NCI-H2171 (cell line): ENCODE measurements at regions not wholly inside any gene's neighbourhood (a gene's known extent, or its start where the extent isn't known, plus 50 kb on each side); places are given as distances from the start of the nearest gene placed in this dataset.

Experiments used
- DNase-seq: peaks from one replicate; lab custom pipeline; 2025; lab: John Stamatoyannopoulos, UW

DNA sequence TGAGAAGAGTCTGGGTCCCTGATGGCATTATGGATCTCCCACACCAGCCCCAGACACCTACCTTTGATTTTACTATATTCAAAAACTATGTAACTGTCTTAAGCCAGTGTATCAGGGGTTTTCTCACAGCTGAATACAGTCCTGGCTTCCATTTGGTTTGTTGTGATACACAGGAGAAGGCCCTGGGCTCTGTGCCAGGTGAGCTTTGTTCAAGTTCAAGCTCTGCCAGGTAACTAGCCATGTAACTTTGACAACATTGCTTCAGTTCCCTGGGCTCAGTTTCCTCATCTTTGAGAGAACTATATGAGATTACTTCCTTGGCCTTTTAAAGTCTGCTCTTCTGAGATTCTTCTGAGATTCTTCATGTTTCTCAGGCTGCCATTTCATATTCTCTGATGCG, 327.5 kb upstream of the TENM4 start:
- no peak for DNase-seq

DNA sequence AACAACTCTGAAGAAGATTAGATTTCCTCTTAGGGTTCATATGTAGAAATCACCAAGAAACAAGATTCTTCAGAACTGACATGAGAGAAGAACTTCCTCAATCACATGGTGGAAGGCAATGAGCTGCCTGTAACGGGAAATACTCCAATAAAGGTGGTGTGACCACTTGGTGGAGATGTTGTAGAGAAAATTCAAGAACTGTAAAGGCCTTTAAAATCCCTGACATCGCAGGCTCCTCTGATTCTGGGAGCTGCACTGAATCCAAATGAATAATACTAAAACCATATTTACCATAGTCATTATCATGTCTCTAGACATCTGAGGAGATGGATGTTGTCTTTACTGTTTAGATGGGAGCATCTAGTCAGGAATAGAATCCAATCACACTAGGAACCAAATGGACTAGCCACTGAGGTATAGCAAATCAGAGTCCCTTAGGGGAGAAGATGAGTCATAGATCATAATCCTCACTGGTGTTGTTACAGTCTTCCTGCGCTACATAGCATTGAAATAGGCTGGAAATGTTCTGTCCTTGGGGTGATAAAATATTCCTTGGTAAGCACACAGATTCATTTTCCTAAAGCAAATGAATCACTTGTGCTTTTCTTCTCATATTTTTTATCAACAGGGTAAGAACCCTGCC, 321.6 kb upstream of the TENM4 start:
- no peak for DNase-seq

DNA sequence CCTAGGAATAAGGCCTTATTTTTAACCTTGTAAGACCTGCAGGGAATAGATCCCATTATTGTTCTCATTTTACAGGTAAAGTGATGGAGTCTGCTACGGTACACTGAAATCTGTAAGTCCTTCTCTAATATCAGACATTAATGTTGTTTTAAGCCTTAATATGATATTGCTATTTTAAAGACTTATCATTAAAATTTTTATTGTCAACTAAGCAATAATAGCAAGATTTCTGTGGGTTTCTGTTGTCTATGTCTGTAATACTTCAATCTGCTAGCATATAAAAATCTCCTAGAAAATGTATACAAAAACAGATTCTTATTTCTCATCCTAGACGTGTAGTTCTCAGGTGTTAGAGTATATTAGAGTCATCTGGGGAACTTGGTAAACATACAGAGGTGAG, 317.5 kb upstream of the TENM4 start:
- DNase-seq = no peak

DNA sequence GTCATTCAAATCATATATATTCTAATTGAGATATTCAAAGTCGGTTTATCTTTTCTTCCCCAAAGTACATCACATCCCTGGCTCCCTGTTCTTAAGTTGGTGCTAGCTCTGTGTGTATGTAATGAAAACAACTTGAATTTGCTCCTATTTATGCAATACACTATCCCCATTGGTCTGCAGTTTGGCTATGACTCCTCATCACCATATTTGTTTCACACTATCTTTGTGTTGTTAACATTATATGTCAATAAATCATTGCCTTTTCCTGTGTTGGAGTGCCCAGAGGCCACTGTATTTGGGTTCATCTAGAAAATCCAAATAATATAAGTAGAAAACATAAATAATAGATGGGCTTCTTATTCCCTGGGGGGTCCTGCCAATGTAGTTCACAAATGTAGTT, 306.6 kb upstream of the TENM4 start:
- DNase-seq = no peak

DNA sequence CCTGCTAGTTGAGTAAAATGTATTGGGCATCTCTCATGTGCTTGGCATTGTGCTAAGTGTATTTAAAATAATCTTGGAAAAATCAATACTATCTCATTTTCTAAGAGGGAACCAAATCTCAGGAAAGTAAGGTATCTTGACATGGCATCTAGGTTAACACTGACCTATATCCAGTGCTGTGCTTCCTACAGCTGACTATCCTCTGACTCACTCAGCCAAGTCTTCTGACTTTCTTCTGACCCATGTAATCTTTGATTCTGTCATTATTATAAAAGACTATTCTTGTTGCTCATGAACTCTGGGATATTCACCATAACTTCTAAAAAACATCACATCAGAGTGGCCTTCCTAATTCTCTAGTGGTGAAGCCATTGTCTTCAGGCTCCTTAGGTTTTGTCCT, 304.1 kb upstream of the TENM4 start:
- no peak for DNase-seq

DNA sequence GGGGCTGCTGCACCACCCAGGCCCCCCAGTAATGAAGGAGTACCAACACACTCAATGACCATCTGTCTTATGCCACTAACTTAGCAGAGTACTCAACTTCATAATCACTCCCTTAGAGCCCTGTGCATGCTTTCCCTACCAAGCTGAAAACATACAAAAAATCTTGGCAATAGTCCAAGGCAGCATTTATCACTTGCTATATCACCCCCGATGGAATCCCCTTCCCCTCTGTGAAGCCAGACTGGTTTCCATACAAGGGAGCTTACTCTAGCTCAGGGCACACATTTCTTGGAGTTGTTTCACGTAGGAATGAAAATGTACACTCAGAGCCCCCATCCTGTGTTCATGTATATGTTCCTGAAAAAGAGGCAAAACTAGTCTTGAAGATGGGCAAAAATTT, 301.3 kb upstream of the TENM4 start:
- DNase-seq = no peak

DNA sequence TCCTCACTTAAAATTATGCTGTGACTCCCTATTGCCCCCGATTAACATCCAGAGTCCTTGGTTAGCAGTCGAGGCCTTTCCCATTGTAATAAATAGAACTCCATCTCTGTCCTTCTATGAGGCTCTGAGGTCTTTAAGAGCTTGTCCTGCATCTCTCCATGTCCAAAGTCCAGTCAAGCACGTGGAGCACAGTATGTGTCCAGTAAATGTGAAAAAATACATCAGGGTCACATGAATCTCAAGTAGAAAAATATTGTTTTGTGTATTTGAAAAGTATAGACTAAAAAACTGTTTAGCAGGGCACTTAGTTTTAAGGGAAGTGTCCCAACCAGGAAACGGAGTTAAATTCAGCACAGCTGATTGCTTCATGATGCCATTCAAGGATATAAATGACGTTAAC, 298.8 kb upstream of the TENM4 start:
- no peak for DNase-seq

DNA sequence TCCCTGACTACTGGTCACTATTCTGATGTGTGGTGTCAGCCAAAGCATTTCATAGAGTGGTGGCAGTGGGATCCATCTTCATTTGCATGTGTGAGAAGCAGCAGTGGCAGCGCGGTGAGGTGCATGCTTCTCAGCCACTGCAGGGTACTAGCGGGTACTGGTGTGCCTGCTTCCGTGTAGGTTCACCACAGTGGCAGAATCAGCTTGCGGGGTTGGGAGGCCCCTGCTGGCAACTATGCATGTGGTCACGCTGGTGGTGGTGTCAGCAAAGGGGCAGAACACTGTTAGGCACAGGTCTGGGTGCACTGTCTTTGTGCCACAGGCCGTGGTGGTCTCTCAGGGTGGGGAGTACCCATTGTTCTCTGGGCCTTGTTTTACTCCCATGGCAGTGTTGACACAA, 286.4 kb upstream of the TENM4 start:
- no peak for DNase-seq

DNA sequence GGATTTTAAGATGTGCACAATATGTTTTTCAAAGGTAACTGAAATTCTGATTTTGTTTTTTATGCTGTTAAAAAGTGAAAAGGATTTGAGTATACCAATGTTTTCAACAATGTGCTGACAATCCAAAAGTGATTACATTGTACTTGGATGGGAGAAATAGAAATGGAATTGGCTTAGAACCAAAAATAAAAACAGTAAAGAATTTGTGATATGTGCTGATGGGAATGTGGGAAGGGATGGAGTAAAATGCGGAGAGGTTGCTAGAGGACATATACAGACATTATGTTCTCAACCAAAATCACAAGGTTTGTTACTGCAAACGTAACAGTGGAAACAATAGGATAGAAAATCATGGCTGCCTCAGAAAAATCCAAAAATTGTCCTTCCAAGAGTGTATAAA, 279.3 kb upstream of the TENM4 start:
- no peak for DNase-seq

DNA sequence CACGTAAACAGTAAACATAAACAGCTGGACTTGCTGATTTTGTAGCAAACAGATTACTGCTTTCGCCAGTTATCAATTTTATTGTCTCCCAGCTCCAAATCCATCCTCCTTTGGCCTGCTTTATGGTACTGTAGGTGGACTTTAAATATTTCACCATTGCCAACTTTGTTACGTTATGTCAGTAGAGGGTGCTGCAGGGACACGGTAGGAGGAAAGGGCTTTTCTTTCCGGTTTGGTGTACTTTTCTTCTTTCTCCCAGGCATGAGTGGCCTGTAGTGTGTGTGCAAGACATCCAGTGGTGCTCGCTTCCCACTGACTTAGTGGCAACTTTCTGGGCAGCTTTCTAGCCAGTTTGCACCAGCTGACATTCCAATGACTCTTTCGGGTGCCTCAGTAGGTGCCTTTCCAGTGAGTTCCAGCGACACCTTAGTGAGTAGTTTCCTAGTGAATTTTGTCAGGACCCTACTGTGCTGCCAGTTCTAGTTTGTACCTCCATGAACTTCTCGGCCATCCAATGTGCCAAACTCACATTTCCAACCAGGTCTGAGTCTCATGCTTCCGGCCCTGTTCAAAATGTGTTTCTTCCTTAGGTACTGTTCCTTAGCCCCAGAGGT, 267.6 kb upstream of the TENM4 start:
- no peak for DNase-seq

DNA sequence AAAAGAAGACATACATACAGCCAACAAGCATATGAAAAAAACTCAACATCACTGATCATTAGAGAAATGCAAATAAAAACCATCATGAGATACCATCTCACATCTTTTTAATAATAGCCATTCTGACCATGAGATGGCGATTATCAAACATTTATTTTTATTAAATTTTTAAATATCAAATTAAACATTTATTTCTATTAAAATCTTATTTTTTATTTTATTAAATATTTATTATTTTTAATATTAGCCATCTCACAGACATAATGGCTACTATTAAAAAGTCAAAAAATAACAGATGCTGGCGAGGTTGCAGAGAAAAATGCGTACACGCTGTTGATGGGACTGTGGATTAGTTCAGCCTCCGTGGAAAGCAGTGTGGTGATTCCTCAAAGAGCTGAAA, 264.8 kb upstream of the TENM4 start:
- DNase-seq = no peak

DNA sequence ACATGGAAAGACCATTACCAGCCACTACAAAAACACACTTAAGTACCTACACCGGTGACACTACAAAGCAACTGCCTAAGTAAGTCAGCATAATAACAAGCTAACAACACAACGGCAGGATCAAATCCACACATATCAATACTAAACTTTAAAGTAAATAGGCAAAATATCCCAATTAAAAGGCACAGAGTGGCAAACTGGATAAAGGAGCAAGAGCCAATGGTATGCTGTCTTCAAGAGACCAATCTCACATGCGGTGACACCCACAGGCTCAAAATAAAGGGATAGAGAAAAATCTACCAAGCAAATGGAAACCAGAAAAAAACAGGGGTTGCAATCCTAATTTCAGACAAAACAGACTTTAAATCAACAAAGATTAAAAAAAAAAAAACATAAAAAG, 261.5 kb upstream of the TENM4 start:
- no peak for DNase-seq

DNA sequence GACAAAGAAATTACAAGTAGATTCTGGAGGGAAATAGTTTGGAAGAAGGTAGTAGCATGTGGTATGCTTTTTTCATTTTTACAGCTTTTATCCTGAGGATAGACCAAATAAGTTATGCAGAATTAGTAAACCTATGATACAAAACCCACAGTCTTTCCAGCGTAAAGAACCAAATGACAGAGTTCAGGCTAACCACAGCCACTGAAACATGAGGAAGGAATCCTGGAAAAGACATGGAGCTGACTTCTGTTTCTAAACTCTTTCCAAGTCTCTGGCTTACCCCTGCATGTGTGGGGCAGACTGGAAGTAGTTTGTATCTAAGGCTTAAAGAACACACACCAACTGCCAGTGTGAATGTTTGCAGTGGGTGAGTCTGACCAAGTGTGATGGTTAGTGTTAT, 258.4 kb upstream of the TENM4 start:
- no peak for DNase-seq

DNA sequence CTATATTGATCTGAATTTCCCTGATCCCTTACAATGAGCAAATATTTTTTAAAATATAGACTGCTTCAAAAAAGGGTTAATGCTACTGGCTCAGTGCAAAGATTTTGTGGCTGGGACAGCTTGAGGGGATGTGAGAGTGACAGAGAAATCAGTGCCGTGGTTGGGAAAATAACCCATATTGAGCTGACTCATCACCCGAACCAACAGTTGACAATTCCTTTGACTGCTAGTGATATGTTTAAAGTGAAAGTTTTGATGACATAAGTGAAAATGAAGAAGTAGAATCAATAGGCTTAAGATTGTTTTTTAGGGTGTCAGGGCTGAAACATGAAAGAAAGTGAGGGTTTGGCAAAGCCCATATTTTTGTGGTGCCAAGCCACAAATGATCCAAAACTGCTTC, 257.1 kb upstream of the TENM4 start:
- no peak for DNase-seq

DNA sequence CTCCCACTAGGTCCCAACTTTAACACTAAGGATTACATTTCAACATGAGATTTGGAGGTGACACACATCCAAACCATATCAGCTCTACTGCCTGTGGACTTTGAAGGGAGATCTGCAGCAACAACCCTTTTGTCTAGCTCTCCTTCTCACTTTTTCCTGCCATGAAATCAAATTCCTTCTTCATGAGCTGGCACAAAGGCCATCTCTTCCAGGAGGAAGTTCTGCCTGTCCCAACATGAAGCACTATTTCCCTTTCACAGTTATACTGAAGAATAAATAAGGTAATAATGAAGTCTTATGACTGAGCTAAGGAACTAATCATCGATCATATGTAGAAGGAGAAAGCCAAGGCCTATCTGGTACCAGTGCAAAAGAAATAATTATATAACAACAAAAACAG, 253.5 kb upstream of the TENM4 start:
- DNase-seq = no peak

DNA sequence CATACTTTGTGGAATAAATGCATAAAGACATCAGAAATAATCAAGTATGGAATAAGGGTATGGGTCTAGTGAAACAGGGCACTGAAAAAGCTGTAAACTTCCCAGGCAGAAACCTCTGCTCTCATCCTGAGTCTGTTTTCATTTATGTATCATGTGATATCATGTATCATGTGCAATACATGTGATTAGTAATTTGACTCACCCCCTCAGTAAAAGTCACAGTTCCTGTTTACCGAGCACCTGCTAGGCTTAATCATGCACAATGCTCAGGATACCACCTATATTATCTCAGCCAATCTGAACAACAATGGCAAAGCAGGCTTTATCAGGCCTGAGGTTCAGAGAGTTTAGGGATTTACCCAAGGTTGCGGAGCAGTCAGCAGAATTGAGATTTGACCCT, 250.6 kb upstream of the TENM4 start:
- no peak for DNase-seq

DNA sequence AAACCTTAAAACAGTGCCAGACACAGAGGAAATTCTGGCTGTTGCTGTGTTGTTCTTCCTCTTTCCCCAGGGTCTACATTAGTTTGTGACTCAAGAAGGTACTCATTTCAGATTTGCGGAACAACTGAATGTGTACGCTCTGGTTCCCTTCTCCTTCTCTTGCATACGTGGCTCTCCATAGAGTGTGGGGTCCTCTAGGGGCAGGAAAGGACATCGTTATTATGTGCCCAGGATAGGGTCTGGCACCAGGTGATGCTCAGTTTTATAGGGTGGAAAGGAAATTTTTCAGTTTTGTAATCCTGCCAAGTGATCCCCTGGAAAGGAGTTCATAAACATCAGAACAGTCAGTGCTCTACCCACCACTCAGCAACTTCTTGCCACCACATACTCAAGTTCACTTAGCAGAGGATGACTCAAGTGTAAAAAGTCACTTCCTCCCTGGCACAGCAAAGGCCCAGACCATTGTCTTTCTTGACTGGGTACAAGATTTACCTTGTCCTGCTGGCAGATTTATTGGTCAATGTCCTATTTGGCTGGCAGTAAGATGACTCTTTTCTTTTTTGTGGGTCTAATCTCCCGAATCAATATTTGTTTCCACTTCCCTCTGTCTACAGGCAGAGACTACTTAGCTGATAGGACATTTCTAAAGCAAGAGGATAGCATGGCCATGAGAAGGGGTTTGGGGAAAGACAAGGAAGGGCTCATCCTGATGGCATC, 246.0 kb upstream of the TENM4 start:
- DNase-seq = no peak

DNA sequence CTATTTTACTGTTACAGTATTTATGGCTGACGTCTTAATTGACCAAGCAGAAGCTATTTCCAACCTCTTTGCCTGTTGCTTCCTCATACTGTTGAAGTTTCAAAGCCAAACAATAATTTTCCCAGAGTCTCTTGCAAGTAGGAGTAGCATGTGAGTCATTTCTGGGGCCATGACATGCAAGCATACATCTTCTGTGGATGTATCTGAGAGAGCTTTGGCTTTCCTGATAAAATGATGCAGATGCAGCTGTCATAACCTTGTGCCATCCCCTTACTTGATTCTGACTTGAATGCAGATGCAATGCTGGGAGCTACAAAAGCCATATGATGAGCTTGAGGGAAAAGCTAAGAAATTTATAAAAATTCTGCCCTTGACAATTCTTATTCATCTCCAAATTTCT, 243.1 kb upstream of the TENM4 start:
- DNase-seq = no peak

DNA sequence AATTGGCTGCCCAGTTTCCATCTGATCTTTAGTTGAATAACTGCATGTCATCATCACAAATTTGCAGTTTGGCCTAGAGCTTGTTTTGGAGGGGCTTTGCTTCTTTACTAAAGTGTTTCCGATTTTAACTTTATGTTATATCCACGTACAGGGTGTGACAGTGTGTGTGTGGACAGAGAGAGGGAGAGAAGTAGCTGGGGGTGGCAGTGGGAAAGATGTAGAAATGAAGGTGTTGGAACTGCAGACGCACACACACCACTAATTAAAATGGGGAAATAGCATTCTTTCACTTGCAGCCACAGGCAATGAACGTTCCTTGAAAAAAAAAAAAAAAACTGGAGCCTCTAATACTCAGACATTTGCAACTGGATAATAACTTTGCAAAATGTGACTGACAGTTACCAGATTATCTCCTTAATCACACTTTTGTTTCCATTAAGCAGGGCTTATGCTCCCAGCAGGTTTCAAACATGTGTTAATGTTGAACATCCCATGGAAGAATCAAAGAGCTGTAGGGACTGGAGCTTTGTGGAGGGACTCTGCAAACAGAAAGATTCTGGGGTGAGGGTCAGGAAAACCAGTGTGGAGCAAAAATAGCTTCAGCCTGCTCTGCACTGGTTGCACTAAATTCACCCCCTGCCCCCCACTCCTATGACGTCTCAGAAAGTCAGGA, 238.1 kb upstream of the TENM4 start:
- DNase-seq = no peak

DNA sequence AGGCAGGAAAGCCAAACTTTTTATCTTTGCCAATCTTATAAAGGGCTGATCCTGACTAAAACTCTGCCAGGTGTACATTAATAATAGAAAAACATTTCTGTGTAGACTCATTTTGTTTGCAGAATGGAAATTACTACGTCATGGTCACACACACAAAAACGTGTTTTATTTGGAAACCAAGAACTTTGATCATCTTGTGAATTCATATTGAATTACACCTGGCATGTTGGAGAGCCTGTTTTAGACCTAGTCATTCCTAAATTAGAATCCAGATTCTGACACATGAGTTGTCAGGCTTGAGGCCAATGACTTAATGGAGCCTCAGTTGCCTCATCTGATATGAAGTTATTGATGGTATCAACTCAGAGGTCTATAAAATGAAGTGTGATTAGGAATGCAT, 235.6 kb upstream of the TENM4 start:
- no peak for DNase-seq

DNA sequence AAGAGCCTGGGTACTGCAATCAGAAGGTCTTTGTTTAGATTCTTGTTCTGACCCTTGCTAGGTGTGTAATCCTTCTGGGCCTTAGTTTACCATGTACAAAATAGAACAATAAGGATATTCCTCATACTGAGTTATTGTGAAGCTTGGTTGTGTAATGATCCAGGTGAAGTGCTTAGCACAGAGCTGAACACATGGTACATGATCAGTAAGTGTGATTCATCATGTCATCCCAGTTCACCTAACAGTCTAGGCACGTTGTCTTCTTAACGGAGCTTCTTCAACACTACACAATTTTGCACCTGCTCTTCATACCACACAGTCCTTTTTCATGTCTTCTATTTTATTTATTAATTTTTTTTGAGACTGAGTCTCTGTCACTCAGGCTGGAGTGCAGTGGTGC, 234.3 kb upstream of the TENM4 start:
- no peak for DNase-seq

DNA sequence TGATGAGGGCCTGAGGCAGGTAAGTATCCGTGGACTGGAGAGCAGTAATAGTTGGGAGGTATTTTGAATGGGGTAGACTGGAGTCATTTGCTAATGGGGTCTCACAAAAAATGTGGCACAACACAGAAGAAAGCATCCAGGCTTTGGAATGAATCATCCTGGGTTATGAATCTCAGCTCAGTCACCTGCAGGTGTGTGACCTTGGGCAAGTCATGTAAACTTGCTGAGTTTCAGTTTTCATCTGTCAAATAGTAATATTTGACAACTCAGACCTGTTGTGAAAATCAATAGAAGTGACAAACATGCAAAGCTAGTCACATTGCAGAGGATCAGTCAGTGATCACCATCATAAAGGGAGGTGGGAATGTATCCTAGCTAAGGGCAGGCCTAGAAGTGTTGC, 232.0 kb upstream of the TENM4 start:
- DNase-seq = no peak

DNA sequence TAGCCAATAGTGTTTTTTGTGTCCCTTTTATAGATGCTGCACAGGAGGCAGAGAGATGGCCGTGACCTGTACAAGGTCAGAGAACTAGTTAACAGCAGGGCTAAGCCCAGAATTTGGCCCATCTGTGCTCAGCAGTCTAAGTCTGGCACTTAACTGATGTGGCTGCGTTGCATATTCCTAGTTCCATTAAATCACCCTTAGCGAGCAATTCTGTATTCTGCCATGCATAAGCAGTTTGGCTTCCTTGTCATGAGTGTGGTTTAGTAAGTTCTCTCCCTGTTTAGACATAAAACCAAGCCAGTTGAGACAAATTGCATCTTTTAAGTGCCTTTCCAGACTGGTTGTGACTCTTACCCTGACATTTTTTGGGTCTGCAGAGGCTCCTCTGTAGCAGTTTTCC, 230.6 kb upstream of the TENM4 start:
- DNase-seq = no peak
